ENCODE measurements at regions not wholly inside any gene's neighbourhood (a gene's known extent, or its start where the extent isn't known, plus 50 kb on each side); places are given as distances from the start of the nearest gene placed in this dataset.

DNA sequence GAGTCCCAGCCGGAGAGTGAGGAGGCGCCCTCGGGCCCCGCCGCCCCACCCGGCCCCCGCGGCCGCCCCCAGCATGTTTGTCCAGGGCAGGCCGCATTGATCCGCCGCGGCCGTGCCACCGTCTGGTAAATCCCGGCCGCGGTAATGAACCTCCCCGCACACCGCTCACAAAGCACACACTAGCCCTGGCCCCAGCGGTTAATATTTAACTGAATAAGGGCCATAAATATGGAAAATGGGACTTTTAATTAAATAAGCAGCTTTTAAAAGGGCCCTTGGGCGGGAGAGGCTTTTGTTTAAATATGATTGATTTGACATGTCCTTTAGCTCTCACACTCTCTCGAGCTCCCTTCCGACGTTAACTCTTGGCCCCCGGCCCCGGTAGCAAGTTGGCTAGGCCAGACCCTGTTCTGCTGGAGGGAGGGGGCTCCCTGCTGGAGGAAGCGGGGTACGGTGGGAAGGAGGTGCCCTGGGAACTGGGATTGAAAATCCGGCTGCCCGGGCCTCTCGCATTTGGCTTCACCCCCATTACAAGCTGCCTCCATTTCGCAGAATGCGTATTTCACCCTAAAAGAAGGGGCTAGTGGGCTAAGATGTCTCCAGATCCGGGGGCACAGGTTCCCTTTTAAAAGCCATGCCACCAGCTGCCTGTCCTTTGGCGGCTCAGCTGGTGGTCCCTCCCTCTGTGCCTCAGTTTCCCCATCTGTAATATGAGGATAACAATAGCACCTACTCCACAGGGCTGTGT is 199.8 kb downstream of the RBM19 start:
- Histone ChIP-seq H3K4me1 (ENCODE audit: insufficient read depth, low read length) (peaks cover 49% of the 10 kb centered on the region), H3K27me3 (ENCODE audit: insufficient read depth, low read length) (no peaks in the 10 kb centered on the region), H3K4me3 (ENCODE audit: low read length) (no peak overlapping the region), H3K36me3 (ENCODE audit: insufficient read depth, low read length) (no peaks in the 10 kb centered on the region), H3K9me3 (ENCODE audit: low read length) (no peaks in the 10 kb centered on the region), H2AFZ (ENCODE audit: low read depth, low read length) (no peak overlapping the region)

DNA sequence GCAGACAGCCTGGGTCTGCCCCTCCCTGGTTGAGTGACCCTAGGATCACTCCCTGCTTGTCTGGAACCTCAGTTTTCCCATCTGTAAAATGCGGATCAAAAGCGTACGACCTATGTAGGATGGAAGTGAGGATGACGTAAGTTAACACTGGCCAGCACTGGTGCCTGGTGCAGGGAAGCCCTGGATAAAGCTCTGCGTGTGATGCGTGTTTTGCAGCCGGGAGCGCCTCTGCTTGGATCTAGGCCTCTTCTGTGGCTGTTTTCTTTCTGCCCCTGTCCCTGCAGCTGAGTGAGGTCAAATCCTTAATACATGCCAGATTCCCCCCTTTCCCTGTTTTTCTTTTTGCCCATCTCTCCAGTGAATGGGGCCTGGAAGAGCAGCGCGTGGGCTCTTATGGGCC is 201.5 kb downstream of the RBM19 start:
- H3K27me3 ChIP-seq (ENCODE audit: insufficient read depth, low read length) = no peaks in the 10 kb centered on the region
- no peaks in the 10 kb centered on the region for H3K9me3 ChIP-seq (ENCODE audit: low read length)
- no peaks in the 10 kb centered on the region for H3K36me3 ChIP-seq (ENCODE audit: insufficient read depth, low read length)
- peaks cover 45% of the 10 kb centered on the region for H3K4me1 ChIP-seq (ENCODE audit: insufficient read depth, low read length)
- H2AFZ ChIP-seq (ENCODE audit: low read depth, low read length) = no peak overlapping the region
- H3K4me3 ChIP-seq (ENCODE audit: low read length) = no peak overlapping the region

- Histone ChIP-seq H3K4me3 (ENCODE audit: low read length) (no peak overlapping the region), H3K9me3 (ENCODE audit: low read length) (peaks cover 3% of the 10 kb centered on the region), H3K36me3 (ENCODE audit: insufficient read depth, low read length) (no peaks in the 10 kb centered on the region), H3K4me1 (ENCODE audit: insufficient read depth, low read length) (peaks cover 34% of the 10 kb centered on the region), H2AFZ (ENCODE audit: low read depth, low read length) (no peak overlapping the region), H3K27me3 (ENCODE audit: insufficient read depth, low read length) (no peaks in the 10 kb centered on the region)
Measured at GRCh38 chr12:113762882-113763816, 203.0 kb downstream of the RBM19 start.

GRCh38 chr12:113762155-113762881 is 203.8 kb downstream of the RBM19 start:
- H3K4me3 ChIP-seq (ENCODE audit: low read length) = no peak overlapping the region
- no peaks in the 10 kb centered on the region for H3K36me3 ChIP-seq (ENCODE audit: insufficient read depth, low read length)
- peaks cover 3% of the 10 kb centered on the region for H3K9me3 ChIP-seq (ENCODE audit: low read length)
- H3K4me1 ChIP-seq (ENCODE audit: insufficient read depth, low read length) = peaks cover 33% of the 10 kb centered on the region
- no peaks in the 10 kb centered on the region for H3K27me3 ChIP-seq (ENCODE audit: insufficient read depth, low read length)
- no peak overlapping the region for H2AFZ ChIP-seq (ENCODE audit: low read depth, low read length)

- no peaks in the 10 kb centered on the region for H3K27me3 ChIP-seq (ENCODE audit: insufficient read depth, low read length)
- peaks cover 3% of the 10 kb centered on the region for H3K9me3 ChIP-seq (ENCODE audit: low read length)
- H3K36me3 ChIP-seq (ENCODE audit: insufficient read depth, low read length) = no peaks in the 10 kb centered on the region
- no peak overlapping the region for H3K4me3 ChIP-seq (ENCODE audit: low read length)
- no peak overlapping the region for H2AFZ ChIP-seq (ENCODE audit: low read depth, low read length)
- H3K4me1 ChIP-seq (ENCODE audit: insufficient read depth, low read length) = peaks cover 22% of the 10 kb centered on the region
Measured at GRCh38 chr12:113759135-113759534, 207.0 kb downstream of the RBM19 start.

GRCh38 chr12:113758165-113758924 is 207.8 kb downstream of the RBM19 start:
- Histone ChIP-seq H2AFZ (ENCODE audit: low read depth, low read length) (no peak overlapping the region), H3K27me3 (ENCODE audit: insufficient read depth, low read length) (no peaks in the 10 kb centered on the region), H3K4me1 (ENCODE audit: insufficient read depth, low read length) (peaks cover 19% of the 10 kb centered on the region), H3K9me3 (ENCODE audit: low read length) (peaks cover 3% of the 10 kb centered on the region), H3K4me3 (ENCODE audit: low read length) (no peak overlapping the region), H3K36me3 (ENCODE audit: insufficient read depth, low read length) (no peaks in the 10 kb centered on the region)

- Histone ChIP-seq H3K9me3 (ENCODE audit: low read length) (peaks cover 3% of the 10 kb centered on the region), H3K36me3 (ENCODE audit: insufficient read depth, low read length) (no peaks in the 10 kb centered on the region), H2AFZ (ENCODE audit: low read depth, low read length) (no peak overlapping the region), H3K4me3 (ENCODE audit: low read length) (no peak overlapping the region), H3K4me1 (ENCODE audit: insufficient read depth, low read length) (peaks cover 10% of the 10 kb centered on the region), H3K27me3 (ENCODE audit: insufficient read depth, low read length) (no peaks in the 10 kb centered on the region)
Measured at GRCh38 chr12:113757221-113758002, 208.7 kb downstream of the RBM19 start.

GRCh38 chr12:113756609-113757008 is 209.5 kb downstream of the RBM19 start:
- Histone ChIP-seq H3K4me1 (ENCODE audit: insufficient read depth, low read length) (peaks cover 3% of the 10 kb centered on the region), H3K36me3 (ENCODE audit: insufficient read depth, low read length) (no peaks in the 10 kb centered on the region), H3K4me3 (ENCODE audit: low read length) (no peak overlapping the region), H3K9me3 (ENCODE audit: low read length) (peaks cover 3% of the 10 kb centered on the region), H3K27me3 (ENCODE audit: insufficient read depth, low read length) (no peaks in the 10 kb centered on the region), H2AFZ (ENCODE audit: low read depth, low read length) (no peak overlapping the region)

DNA sequence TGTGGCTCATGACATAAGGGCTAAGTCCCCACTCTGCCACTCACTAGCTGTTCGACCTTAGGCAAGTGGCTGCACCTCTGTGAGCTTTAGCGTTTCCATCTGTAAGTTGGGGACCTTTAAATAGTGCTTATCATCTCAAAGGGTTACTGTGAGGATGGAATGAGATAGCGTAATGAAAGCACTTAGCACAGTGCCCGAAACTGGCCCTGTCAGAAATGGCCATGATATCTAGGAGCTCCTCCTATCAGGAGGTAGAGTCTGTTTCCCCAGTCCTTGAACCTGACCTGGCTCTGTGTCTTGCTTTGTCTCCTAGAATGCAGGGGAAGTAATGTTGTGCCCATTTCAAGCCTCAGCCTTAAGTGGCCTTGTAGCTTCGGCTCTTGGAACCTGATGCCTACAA is 211.0 kb downstream of the RBM19 start:
- Histone ChIP-seq H3K9me3 (ENCODE audit: low read length) (peaks cover 3% of the 10 kb centered on the region), H3K4me1 (ENCODE audit: insufficient read depth, low read length) (no peaks in the 10 kb centered on the region), H3K4me3 (ENCODE audit: low read length) (no peak overlapping the region), H3K36me3 (ENCODE audit: insufficient read depth, low read length) (no peaks in the 10 kb centered on the region), H2AFZ (ENCODE audit: low read depth, low read length) (no peak overlapping the region), H3K27me3 (ENCODE audit: insufficient read depth, low read length) (no peaks in the 10 kb centered on the region)

DNA sequence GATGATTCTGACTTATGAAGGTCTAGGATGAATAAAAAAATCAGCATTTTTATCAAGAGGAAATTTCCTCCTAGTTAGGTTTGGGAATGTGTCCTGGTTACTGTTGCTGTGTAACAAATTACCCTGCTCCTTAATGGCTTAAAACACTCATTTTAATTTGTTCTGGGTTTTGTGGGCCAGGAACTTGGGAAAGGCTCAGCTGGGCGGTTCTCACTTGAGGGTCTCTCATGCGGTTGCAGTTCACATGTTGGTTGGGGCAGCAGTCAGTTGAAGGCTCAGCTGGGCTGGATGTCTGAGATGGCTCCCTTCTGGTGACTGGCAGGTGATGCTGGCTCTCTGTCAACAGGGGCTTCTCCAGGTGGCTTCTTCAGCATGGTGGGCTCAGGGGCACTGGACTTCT is 214.6 kb downstream of the RBM19 start:
- Histone ChIP-seq H3K27me3 (ENCODE audit: insufficient read depth, low read length) (no peaks in the 10 kb centered on the region), H2AFZ (ENCODE audit: low read depth, low read length) (no peak overlapping the region), H3K4me1 (ENCODE audit: insufficient read depth, low read length) (no peaks in the 10 kb centered on the region)

DNA sequence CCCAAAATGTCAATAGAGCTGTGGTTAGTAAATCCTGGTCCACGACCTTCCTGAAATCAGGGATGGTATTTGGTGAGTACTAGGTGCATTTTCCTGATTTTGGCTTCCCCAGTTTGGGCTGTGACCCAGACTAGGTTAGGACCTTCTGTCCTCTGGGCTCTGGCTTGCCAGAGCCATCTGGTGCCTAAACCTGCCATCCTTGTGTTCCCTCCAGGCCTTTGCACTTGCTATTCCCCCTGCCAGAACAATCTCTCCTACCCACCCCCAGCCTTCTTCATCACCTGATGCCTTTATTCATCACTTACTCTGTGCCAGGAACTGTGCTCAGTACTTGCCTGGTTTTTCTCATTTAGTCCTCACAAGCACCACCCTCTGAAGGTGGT is 216.7 kb downstream of the RBM19 start:
- H3K27me3 ChIP-seq (ENCODE audit: insufficient read depth, low read length) = no peaks in the 10 kb centered on the region
- H2AFZ ChIP-seq (ENCODE audit: low read depth, low read length) = no peak overlapping the region
- H3K36me3 ChIP-seq (ENCODE audit: insufficient read depth, low read length) = no peaks in the 10 kb centered on the region
- no peak overlapping the region for H3K4me3 ChIP-seq (ENCODE audit: low read length)
- no peaks in the 10 kb centered on the region for H3K9me3 ChIP-seq (ENCODE audit: low read length)
- H3K4me1 ChIP-seq (ENCODE audit: insufficient read depth, low read length) = no peaks in the 10 kb centered on the region

More for the DNA sequence above, 214.6 kb downstream of the RBM19 start:
- Histone ChIP-seq H3K9me3 (ENCODE audit: low read length) (no peaks in the 10 kb centered on the region), H3K36me3 (ENCODE audit: insufficient read depth, low read length) (no peaks in the 10 kb centered on the region), H3K4me3 (ENCODE audit: low read length) (no peak overlapping the region)
